ENCODE measurements at regions not wholly inside any gene's neighbourhood (a gene's known extent, or its start where the extent isn't known, plus 50 kb on each side); places are given as distances from the start of the nearest gene placed in this dataset.
"Not testable (repeated sequence)": the region's sequence is repeated elsewhere in the genome, so short reads cannot be mapped to it uniquely, and the experiment has no call there.

DNA sequence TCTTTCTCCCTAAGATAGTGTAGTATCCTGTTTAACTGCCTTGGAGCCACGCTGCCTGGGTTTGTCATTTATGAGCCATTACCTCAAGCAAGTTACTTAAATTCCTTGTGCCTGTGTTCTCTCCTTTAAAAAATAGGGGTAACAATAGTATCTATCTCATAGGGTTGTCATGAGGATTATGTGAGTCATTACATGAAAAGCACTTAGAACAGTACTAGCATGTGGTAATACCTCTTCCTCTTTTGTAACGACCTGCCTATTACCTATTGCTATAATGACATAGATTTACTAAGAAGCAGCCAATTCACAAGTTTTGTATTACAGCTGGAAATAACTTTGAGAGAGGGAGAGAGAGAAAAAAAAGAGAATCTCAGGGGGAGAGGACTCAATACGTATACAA, 834.7 kb downstream of the RAPGEF2 start:
- in situ Hi-C loops (cut with HindIII; ENCODE audit: low sequenced_read_pairs): no loop called here
- no peak for DNase-seq (ENCODE audit: low read depth)
- H3K4me3 ChIP-seq (ENCODE audit: low read depth, low read length): no peak overlapping the region
- TF ChIP-seq, protein P1, sequence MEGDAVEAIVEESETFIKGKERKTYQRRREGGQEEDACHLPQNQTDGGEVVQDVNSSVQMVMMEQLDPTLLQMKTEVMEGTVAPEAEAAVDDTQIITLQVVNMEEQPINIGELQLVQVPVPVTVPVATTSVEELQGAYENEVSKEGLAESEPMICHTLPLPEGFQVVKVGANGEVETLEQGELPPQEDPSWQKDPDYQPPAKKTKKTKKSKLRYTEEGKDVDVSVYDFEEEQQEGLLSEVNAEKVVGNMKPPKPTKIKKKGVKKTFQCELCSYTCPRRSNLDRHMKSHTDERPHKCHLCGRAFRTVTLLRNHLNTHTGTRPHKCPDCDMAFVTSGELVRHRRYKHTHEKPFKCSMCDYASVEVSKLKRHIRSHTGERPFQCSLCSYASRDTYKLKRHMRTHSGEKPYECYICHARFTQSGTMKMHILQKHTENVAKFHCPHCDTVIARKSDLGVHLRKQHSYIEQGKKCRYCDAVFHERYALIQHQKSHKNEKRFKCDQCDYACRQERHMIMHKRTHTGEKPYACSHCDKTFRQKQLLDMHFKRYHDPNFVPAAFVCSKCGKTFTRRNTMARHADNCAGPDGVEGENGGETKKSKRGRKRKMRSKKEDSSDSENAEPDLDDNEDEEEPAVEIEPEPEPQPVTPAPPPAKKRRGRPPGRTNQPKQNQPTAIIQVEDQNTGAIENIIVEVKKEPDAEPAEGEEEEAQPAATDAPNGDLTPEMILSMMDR (IDR thresholded peaks at IDR 0.05; ENCODE audit: low read depth, low read length, missing control alignments): no peak

DNA sequence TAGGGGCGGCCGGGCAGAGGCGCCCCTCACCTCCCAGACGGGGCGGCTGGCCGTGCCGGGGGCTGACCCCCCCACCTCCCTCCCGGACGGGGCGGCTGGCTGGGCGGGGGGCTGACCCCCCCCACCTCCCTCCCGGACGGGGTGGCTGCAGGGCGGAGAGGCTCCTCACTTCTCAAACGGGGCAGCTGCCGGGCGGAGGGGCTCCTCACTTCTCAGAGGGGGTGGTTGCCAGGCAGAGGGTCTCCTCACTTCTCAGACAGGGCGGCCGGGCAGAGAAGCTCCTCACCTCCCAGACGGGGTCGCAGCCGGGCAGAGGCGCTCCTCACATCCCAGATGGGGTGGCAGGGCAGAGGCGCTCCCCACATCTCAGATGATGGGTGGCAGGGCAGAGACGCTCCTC, 836.8 kb downstream of the RAPGEF2 start:
- in situ Hi-C loops (cut with HindIII; ENCODE audit: low sequenced_read_pairs); H3K4me3 ChIP-seq (ENCODE audit: low read depth, low read length); DNase-seq (ENCODE audit: low read depth): not testable (repeated sequence)

DNA sequence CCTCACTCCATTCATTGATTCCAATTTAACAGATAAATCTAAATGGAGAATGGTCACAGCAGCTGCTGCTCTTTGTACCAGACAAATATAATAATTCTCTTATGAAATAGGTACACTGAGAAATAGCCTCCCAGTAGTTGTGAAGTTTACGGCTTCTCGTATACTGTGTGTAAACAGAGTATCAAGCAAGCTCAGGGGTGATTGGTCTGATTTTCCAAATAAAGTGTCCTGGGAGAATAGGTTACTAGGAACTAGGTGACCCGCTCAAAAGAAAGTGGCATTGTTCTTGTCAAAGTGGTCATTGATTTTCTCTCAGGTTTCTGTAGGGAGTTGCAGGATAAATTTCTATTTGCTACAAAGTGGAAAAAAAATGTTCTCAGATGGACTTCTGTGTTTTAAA, 838.2 kb downstream of the RAPGEF2 start:
- in situ Hi-C loops (cut with HindIII; ENCODE audit: low sequenced_read_pairs): no loop called here
- no peak for DNase-seq (ENCODE audit: low read depth)
- no peak overlapping the region for H3K4me3 ChIP-seq (ENCODE audit: low read depth, low read length)
- TF ChIP-seq, protein P1 (IDR thresholded peaks at IDR 0.05; ENCODE audit: low read depth, low read length, missing control alignments): no peak

DNA sequence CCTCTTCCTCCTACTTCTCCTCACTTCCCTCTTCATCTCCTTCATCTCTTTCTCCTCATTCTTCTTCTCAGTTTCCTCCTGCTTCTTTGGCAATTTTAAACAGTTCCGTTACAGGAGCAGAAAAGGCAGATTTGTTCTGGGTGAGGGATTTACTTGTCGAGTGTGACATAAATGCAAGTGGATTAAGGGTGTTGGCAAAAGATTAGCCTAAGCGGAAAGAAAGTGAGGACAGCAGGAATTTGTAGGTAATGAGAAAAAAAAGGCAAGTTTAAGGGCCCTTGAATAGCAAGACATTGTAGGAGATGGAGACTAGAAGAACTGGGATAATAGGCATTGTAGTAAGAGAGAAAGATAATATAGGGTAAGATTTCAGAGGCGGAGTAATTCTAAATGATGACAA, 841.6 kb downstream of the RAPGEF2 start:
- in situ Hi-C loops (cut with HindIII; ENCODE audit: low sequenced_read_pairs): no loop called here
- TF ChIP-seq, protein P1 (IDR thresholded peaks at IDR 0.05; ENCODE audit: low read depth, low read length, missing control alignments): no peak
- DNase-seq (ENCODE audit: low read depth): no peak
- H3K4me3 ChIP-seq (ENCODE audit: low read depth, low read length): no peak overlapping the region

DNA sequence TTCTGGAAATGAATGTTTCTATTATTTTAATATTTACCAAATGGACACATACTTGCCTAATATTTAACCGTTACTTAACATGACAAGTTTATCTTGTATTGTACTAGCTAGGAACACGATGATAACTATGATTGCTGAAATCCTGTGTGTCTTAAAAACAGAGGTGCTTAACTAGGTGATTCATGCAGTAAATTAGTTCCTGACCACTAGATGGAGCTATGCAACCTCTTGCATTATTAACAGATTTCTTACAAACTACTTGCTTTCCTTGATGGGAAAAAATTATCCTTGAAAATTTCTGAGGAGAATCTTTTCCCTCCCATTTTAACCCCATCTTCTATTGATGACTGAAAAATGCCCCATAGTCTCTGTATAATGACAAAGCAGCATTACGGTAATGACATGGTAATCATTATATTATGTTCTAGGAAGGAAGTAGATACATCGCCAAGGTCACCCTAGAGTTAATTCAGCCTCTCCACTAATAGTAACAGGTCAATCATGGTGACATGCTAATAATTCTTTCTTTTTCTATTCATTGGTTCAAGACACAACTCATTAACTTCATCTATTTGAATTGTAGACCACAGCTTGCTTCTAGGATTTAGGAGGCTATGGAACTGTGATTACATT, 844.2 kb downstream of the RAPGEF2 start:
- in situ Hi-C loops (cut with HindIII; ENCODE audit: low sequenced_read_pairs): no loop called here
- peak; percentile 74 for DNase-seq (ENCODE audit: low read depth)
- TF ChIP-seq, protein P1 (IDR thresholded peaks at IDR 0.05; ENCODE audit: low read depth, low read length, missing control alignments): peak; percentile 62
- H3K4me3 ChIP-seq (ENCODE audit: low read depth, low read length): no peak overlapping the region

DNA sequence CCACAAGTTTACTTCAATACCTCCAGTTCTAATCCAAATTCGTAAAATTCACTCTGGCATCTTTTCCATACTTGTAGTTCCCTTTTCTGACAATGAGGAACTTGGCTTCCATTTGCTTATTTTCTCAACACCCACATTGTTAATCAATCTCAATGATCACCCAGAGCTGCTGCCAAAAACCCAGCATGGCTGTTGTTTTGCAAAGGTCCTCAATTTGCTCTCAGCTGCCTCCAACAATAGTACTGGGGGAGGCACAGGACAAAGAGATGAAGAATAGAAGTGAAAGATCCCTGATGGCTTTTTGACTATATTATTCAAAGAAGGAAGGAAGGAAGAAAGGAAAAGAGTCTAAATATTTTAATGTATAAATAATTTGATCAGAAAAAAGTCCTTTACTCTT, 847.8 kb downstream of the RAPGEF2 start:
- DNase-seq (ENCODE audit: low read depth): no peak
- H3K4me3 ChIP-seq (ENCODE audit: low read depth, low read length): no peak overlapping the region
- TF ChIP-seq, protein P1 (IDR thresholded peaks at IDR 0.05; ENCODE audit: low read depth, low read length, missing control alignments): no peak
- in situ Hi-C loops (cut with HindIII; ENCODE audit: low sequenced_read_pairs): no loop called here

DNA sequence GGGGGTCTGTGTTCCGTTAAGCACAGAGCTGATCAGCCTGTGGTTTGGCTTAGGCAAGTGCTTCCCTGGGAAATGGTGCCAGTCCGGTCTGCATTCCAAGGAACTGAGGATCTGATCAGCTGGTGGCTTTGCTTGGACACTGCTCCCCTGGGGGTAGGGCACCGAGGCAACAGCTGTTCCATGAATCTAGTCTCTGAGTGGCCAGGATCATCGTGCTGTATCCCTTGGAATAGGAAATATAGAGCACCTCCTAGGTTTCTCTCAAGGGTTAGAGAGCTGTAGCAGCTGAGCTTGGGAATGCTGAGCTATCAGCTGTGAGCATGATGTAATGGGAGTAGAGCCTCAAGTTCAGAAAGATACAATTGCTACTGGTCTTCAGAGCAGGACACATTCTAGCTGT, 863.9 kb downstream of the RAPGEF2 start:
- TF ChIP-seq, protein P1 (IDR thresholded peaks at IDR 0.05; ENCODE audit: low read depth, low read length, missing control alignments): no peak
- in situ Hi-C loops (cut with HindIII; ENCODE audit: low sequenced_read_pairs): no loop called here
- no peak for DNase-seq (ENCODE audit: low read depth)
- H3K4me3 ChIP-seq (ENCODE audit: low read depth, low read length): no peak overlapping the region

DNA sequence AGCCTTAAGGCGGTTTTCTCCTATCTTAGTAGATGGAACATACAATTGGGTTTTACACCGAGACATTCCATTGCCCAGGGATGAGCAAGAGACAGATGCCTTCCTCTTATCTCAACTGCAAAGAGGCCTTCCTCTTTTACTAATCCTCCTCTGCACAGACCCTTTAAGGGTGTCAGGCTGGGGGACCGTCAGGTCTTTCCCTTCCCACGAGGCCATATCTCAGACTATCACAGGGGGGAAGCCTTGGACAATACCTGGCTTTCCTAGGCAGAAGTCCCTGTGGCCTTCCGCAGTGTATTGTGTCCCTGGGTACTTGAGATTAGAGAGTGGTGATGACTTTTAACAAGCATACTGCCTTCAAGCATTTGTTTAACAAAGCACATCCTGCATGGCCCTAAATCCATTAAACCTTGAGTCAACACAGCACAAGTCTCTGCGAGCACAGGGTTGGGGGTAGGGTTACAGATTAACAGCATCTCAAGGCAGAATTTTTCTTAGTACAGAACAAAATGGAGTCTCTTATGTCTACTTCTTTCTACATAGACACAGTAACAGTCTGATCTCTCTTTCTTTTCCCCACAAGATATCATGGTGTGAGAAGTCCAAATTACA, 874.1 kb downstream of the RAPGEF2 start:
- in situ Hi-C loops (cut with HindIII; ENCODE audit: low sequenced_read_pairs); DNase-seq (ENCODE audit: low read depth): not testable (repeated sequence)

More for the DNA sequence above, 874.1 kb downstream of the RAPGEF2 start:
- H3K4me3 ChIP-seq (ENCODE audit: low read depth, low read length): not testable (repeated sequence)

Measured in astrocyte of the cerebellum (primary cell).